B cell (primary cell): ENCODE measurements at regions not wholly inside any gene's neighbourhood (a gene's known extent, or its start where the extent isn't known, plus 50 kb on each side); places are given as distances from the start of the nearest gene placed in this dataset.

Source experiments
- CTCF ChIP-seq: fragments of 200-600 bp; IDR thresholded peaks from one replicate; pipeline ENCODE4 v1.8.0; 2022; ENCODE audit warnings: antibody characterized with exemption, mild to moderate bottlenecking
- EZH2 ChIP-seq: IDR thresholded peaks from 2 replicates; pipeline ENCODE4 v1.6.1; 2012; ENCODE audit warnings: borderline replicate concordance, low read depth, mild to moderate bottlenecking, moderate library complexity, low read length; ENCODE audit not compliant: insufficient read depth, poor library complexity, severe bottlenecking

GRCh38 chr17:77602062-77602746 is 356.3 kb upstream of the TNRC6C start:
- TF ChIP-seq CTCF (no peak), EZH2 (no peak)
